Mesenchymal stem cell (in vitro differentiated cells and primary cell): ENCODE measurements at regions not wholly inside any gene's neighbourhood (a gene's known extent, or its start where the extent isn't known, plus 50 kb on each side); places are given as distances from the start of the nearest gene placed in this dataset.
A peak's percentile ranks its signal among the peaks of the same experiment; 100 is the strongest.

Experiments used
- DNase-seq: peaks from one replicate; pipeline ENCODE4 v3.0.0-alpha.2; 2013
- H2AFZ ChIP-seq: one replicate; pipeline ENCODE4 v1.6.1; 2013; ENCODE audit warnings: low read depth, mild to moderate bottlenecking, control low read depth, inconsistent platforms, low read length, moderate library complexity
- H2AK5ac ChIP-seq: 2 replicates; pipeline ENCODE4 v1.6.1; 2013; ENCODE audit warnings: low read length, moderate library complexity, mild to moderate bottlenecking, inconsistent platforms; ENCODE audit not compliant: severe bottlenecking
- H2BK120ac ChIP-seq: one replicate; pipeline ENCODE4 v1.6.1; 2013; ENCODE audit warnings: low read depth, mild to moderate bottlenecking, inconsistent platforms, low read length, moderate library complexity
- H2BK12ac ChIP-seq, 2 experiments: one replicate each; pipeline ENCODE4 v1.6.1; 2013; ENCODE audit warnings: inconsistent platforms in 2 of 2, low read length in 2 of 2, mild to moderate bottlenecking in 2 of 2, moderate library complexity in 2 of 2, control low read depth in 1 of 2
- H2BK15ac ChIP-seq: one replicate; pipeline ENCODE4 v1.6.1; 2013; ENCODE audit warnings: mild to moderate bottlenecking, low read depth, inconsistent platforms; ENCODE audit not compliant: poor library complexity, severe bottlenecking
- H2BK5ac ChIP-seq: 2 replicates; pipeline ENCODE4 v1.6.1; 2013; ENCODE audit warnings: low read depth, mild to moderate bottlenecking, low read length, control low read depth, inconsistent platforms; ENCODE audit not compliant: poor library complexity, severe bottlenecking
- H3K14ac ChIP-seq, 2 experiments: one replicate each; pipeline ENCODE4 v1.6.1; 2013; ENCODE audit warnings: inconsistent platforms in 2 of 2, low read length in 2 of 2, control low read depth in 1 of 2, mild to moderate bottlenecking in 1 of 2, moderate library complexity in 1 of 2
- H3K18ac ChIP-seq, 2 experiments: one replicate each; pipeline ENCODE4 v1.6.1; 2013; ENCODE audit warnings: inconsistent platforms in 2 of 2, low read length in 2 of 2, control low read depth in 1 of 2, low read depth in 1 of 2, mild to moderate bottlenecking in 1 of 2
- H3K23ac ChIP-seq, 2 experiments: one replicate each; pipeline ENCODE4 v1.6.1; 2013; ENCODE audit warnings: inconsistent platforms in 2 of 2, low read length in 2 of 2, mild to moderate bottlenecking in 2 of 2, moderate library complexity in 2 of 2, control low read depth in 1 of 2
- H3K27ac ChIP-seq: 2 replicates; pipeline ENCODE4 v1.5.1; 2013; ENCODE audit warnings: mild to moderate bottlenecking, moderate library complexity, low read length, control low read depth, inconsistent platforms; ENCODE audit not compliant: poor library complexity, severe bottlenecking
- H3K27me3 ChIP-seq, 2 experiments: 2 replicates each; pipeline versions ENCODE4 v1.6.1 to v1.7.0; 2013; ENCODE audit warnings: low read length in 2 of 2, mild to moderate bottlenecking in 2 of 2, moderate library complexity in 2 of 2, control low read depth in 1 of 2, inconsistent platforms in 1 of 2; ENCODE audit not compliant: control insufficient read depth in 1 of 2, insufficient read depth in 1 of 2
- H3K36me3 ChIP-seq, 2 experiments: 2 replicates each; pipeline versions ENCODE4 v1.6.1 to v1.7.0; 2013; ENCODE audit warnings: low read length in 2 of 2, control low read depth in 1 of 2, inconsistent platforms in 1 of 2, low read depth in 1 of 2, mild to moderate bottlenecking in 1 of 2; ENCODE audit not compliant: insufficient read depth in 2 of 2, control insufficient read depth in 1 of 2
- H3K4ac ChIP-seq, 2 experiments: one replicate each; pipeline ENCODE4 v1.6.1; 2013; ENCODE audit warnings: inconsistent platforms in 2 of 2, low read length in 2 of 2, mild to moderate bottlenecking in 2 of 2, moderate library complexity in 2 of 2, control low read depth in 1 of 2, low read depth in 1 of 2
- H3K4me1 ChIP-seq: 2 replicates; pipeline ENCODE4 v1.6.1; 2013; ENCODE audit warnings: low read depth, low read length, control low read depth; ENCODE audit not compliant: control insufficient read depth, insufficient read depth
- H3K4me2 ChIP-seq: 2 replicates; pipeline ENCODE4 v1.6.1; 2013; ENCODE audit warnings: low read length, mild to moderate bottlenecking, inconsistent platforms; ENCODE audit not compliant: poor library complexity, severe bottlenecking
- H3K4me3 ChIP-seq, 2 experiments: 2 replicates each; pipeline versions ENCODE4 v1.5.1 to v1.7.0; 2013; ENCODE audit warnings: low read length in 2 of 2, mild to moderate bottlenecking in 2 of 2, control low read depth in 1 of 2, low read depth in 1 of 2; ENCODE audit not compliant: insufficient read depth in 1 of 2
- H3K79me1 ChIP-seq: replicated peaks from 2 replicates; pipeline ENCODE4 v1.6.1; 2013; ENCODE audit warnings: mild to moderate bottlenecking, control low read depth, low read length, inconsistent platforms; ENCODE audit not compliant: poor library complexity, severe bottlenecking
- H3K9ac ChIP-seq: 2 replicates; pipeline ENCODE4 v1.7.0; 2013; ENCODE audit warnings: mild to moderate bottlenecking, low read length, moderate library complexity
- H3K9me3 ChIP-seq: 2 replicates; pipeline ENCODE4 v1.7.0; 2013; ENCODE audit warnings: mild to moderate bottlenecking, low read length; ENCODE audit not compliant: control insufficient read depth
- H4K8ac ChIP-seq: one replicate; pipeline ENCODE4 v1.6.1; 2013; ENCODE audit warnings: inconsistent platforms, mild to moderate bottlenecking, low read length, moderate library complexity
- H4K91ac ChIP-seq: one replicate; pipeline ENCODE4 v1.6.1; 2013; ENCODE audit warnings: mild to moderate bottlenecking, low read length, inconsistent platforms
- WGBS: methylation state at CpG from one replicate; pipeline ENCODE4 v1.1.7; 2013; ENCODE audit warnings: mixed read lengths; 5-methylcytosine and 5-hydroxymethylcytosine counted together

DNA sequence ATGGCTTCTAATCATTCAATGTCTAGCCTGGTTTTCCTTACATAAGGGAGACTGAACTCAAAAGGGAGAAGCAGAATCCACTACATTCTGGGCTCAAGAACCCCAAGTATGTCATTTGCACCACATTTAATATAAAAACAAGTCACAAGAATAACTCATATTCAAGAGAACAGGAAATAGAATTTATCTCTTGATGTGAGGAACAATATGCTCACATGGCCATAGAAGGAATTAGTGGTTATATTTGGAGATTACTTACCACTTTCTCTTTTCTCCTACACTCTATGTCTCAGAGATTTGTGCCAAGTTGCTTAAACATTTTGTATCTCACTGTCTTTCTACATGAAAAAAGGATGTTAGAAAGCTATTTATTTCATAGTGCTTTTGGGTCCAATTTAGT is 922.6 kb upstream of the PABPC4L start:
- Histone ChIP-seq H2AK5ac (no peak overlapping the region), H2BK120ac (no peak overlapping the region), H3K27ac (no peak overlapping the region), H3K4me3 (no peak overlapping the region), H3K9ac (no peak overlapping the region), H3K9me3 (no peaks in the 10 kb centered on the region), H3K23ac (no peak overlapping the region), H3K4ac (no peak overlapping the region), H2BK12ac (no peak overlapping the region), H3K79me1 (no peaks in the 10 kb centered on the region), H3K18ac (no peak overlapping the region), H3K14ac (no peak overlapping the region), H4K91ac (no peak overlapping the region), H3K36me3 (no peaks in the 10 kb centered on the region), H3K27me3 (no peaks in the 10 kb centered on the region), H3K4me2 (no peak overlapping the region), H2BK15ac (no peak overlapping the region), H3K4me1 (no peaks in the 10 kb centered on the region), H2BK5ac (no peak overlapping the region), H4K8ac (no peak overlapping the region), H2AFZ (no peak overlapping the region)
- no peak for DNase-seq

DNA sequence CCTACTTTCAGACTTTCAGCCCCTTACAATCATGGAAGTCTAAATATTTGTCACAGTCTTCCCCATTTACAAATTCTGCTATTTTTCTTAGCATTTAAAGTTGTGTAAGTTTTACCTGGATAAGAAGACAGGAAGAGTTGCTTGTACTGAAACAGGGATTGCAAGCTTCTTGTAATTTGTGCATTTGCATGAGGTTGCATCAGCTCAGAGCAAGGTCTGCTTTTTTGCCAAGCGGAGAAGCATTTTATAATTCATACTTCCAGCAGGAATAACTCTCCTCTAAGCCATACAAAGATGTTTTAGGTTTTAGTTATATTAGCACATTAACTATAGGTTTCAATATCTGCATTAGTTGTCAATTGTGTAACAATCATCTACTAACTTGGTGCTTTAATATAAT is 922.0 kb upstream of the PABPC4L start:
- no peak overlapping the region for H3K23ac ChIP-seq

DNA sequence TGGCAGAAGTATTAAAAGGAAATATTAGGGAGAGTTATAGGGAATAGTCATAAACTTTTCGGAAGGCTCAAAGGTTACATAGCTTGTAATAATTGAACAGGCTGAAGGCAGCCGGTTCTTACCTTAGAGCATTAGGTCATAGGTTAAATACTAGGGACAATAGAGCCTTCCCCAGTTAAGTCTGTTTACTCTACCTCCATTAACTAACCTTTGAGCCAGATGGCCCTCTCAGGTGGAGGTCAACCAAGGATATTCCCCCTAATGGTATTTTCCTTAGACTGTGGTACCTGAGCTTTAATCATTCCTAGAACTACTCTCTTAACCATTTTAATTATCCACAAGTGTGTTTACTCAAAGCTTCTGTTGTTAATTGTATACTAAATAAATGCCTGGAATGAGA is 920.9 kb upstream of the PABPC4L start:
- H3K18ac ChIP-seq = no peak overlapping the region
- H3K9me3 ChIP-seq = no peaks in the 10 kb centered on the region

More for the DNA sequence above, 922.0 kb upstream of the PABPC4L start:
- Histone ChIP-seq H3K27me3 (no peaks in the 10 kb centered on the region), H2BK15ac (no peak overlapping the region), H4K8ac (no peak overlapping the region), H2BK5ac (no peak overlapping the region), H2BK12ac (no peak overlapping the region), H3K27ac (no peak overlapping the region), H3K9ac (no peak overlapping the region), H2AFZ (no peak overlapping the region), H3K4ac (no peak overlapping the region), H3K9me3 (no peaks in the 10 kb centered on the region), H2AK5ac (no peak overlapping the region), H3K79me1 (no peaks in the 10 kb centered on the region), H3K4me1 (no peaks in the 10 kb centered on the region), H3K4me2 (no peak overlapping the region), H4K91ac (no peak overlapping the region), H3K36me3 (no peaks in the 10 kb centered on the region), H2BK120ac (no peak overlapping the region), H3K18ac (no peak overlapping the region), H3K4me3 (no peak overlapping the region), H3K14ac (no peak overlapping the region)
- WGBS = no CpG with 5 or more reads among the region's 1 CpG
- DNase-seq = no peak

DNA sequence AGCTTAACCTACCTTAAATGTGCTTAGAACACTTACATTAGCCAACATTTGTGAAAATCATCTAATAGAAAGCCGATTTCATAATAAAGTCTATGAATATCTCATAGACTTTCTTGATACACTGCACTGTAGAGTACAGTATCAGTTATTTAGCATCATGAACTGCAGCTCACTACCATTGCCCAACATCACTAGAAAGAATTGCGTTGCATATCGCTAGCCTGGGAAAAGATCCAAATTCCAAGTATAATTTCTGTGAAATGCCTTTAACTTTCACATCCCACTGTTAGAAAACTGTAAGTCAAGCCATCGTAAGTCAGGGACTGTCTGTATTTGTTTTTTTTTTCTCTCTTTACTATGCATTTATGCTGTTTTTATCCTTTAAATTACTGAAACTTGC is 918.6 kb upstream of the PABPC4L start:
- no peaks in the 10 kb centered on the region for H3K79me1 ChIP-seq
- no peak overlapping the region for H2BK120ac ChIP-seq
- no peak overlapping the region for H2BK12ac ChIP-seq
- no peaks in the 10 kb centered on the region for H3K9me3 ChIP-seq
- H2AFZ ChIP-seq = no peak overlapping the region
- H4K8ac ChIP-seq = no peak overlapping the region
- no peak overlapping the region for H3K23ac ChIP-seq
- H3K14ac ChIP-seq = no peak overlapping the region
- no peak overlapping the region for H3K4ac ChIP-seq
- H2BK5ac ChIP-seq = no peak overlapping the region
- no peak overlapping the region for H2BK15ac ChIP-seq
- 90% methylated on average over 3 of the region's 4 CpGs for WGBS
- H2AK5ac ChIP-seq = no peak overlapping the region
- peak; percentile 5 for DNase-seq
- no peak overlapping the region for H3K9ac ChIP-seq
- no peaks in the 10 kb centered on the region for H3K36me3 ChIP-seq
- H3K18ac ChIP-seq = no peak overlapping the region
- no peaks in the 10 kb centered on the region for H3K4me1 ChIP-seq
- no peaks in the 10 kb centered on the region for H3K27me3 ChIP-seq
- no peak overlapping the region for H4K91ac ChIP-seq
- H3K27ac ChIP-seq = no peak overlapping the region
- H3K4me2 ChIP-seq = no peak overlapping the region
- H3K4me3 ChIP-seq = no peak overlapping the region

More for the DNA sequence above, 920.9 kb upstream of the PABPC4L start:
- H2BK5ac ChIP-seq = no peak overlapping the region
- no peak overlapping the region for H3K9ac ChIP-seq
- no peak overlapping the region for H3K27ac ChIP-seq
- H3K4me3 ChIP-seq = no peak overlapping the region
- no peak overlapping the region for H2BK120ac ChIP-seq
- no peaks in the 10 kb centered on the region for H3K36me3 ChIP-seq
- no peak overlapping the region for H3K4ac ChIP-seq
- no peak overlapping the region for H3K14ac ChIP-seq
- DNase-seq = no peak
- no peak overlapping the region for H3K4me2 ChIP-seq
- H2BK12ac ChIP-seq = no peak overlapping the region
- no peaks in the 10 kb centered on the region for H3K27me3 ChIP-seq
- no peak overlapping the region for H2BK15ac ChIP-seq
- H3K23ac ChIP-seq = no peak overlapping the region
- H3K4me1 ChIP-seq = no peaks in the 10 kb centered on the region
- H3K79me1 ChIP-seq = no peaks in the 10 kb centered on the region
- 91% methylated on average over 2 of the region's 2 CpGs for WGBS
- no peak overlapping the region for H4K8ac ChIP-seq
- H2AFZ ChIP-seq = no peak overlapping the region
- no peak overlapping the region for H4K91ac ChIP-seq
- H2AK5ac ChIP-seq = no peak overlapping the region
